Fibroblast of the conjunctiva (primary cell): ENCODE measurements at regions not wholly inside any gene's neighbourhood (a gene's known extent, or its start where the extent isn't known, plus 50 kb on each side); places are given as distances from the start of the nearest gene placed in this dataset.
A peak's percentile ranks its signal among the peaks of the same experiment; 100 is the strongest.
"Not testable (repeated sequence)": the region's sequence is repeated elsewhere in the genome, so short reads cannot be mapped to it uniquely, and the experiment has no call there.

Experiments used
- DNase-seq: peaks from one replicate; pipeline ENCODE4 v3.0.0-alpha.2; 2010; ENCODE audit warnings: low read depth

GRCh38 chr5:54404568-54404967 lies 50.9 kb upstream of the HSPB3 start:
- no peak for DNase-seq

- DNase-seq: no peak
These were observed 51.5 kb upstream of the HSPB3 start for GRCh38 chr5:54403885-54404416.

GRCh38 chr5:54403121-54403520 lies 52.4 kb upstream of the HSPB3 start:
- no peak for DNase-seq

- no peak for DNase-seq
These were observed 54.0 kb upstream of the HSPB3 start for GRCh38 chr5:54401515-54401914.

GRCh38 chr5:54398191-54398590 lies 57.3 kb upstream of the HSPB3 start:
- DNase-seq: no peak

- no peak for DNase-seq
These were observed 58.1 kb upstream of the HSPB3 start for GRCh38 chr5:54397420-54397819.

GRCh38 chr5:54393007-54393406 lies 62.5 kb upstream of the HSPB3 start:
- not testable (repeated sequence) for DNase-seq

GRCh38 chr5:54390539-54391031 lies 64.9 kb upstream of the HSPB3 start:
- DNase-seq: no peak

- DNase-seq: peak; percentile 60
These were observed 65.5 kb upstream of the HSPB3 start for GRCh38 chr5:54390015-54390414.

- DNase-seq: not testable (repeated sequence)
These were observed 66.1 kb upstream of the HSPB3 start for GRCh38 chr5:54389399-54389798.

- DNase-seq: no peak
These were observed 66.7 kb upstream of the HSPB3 start for GRCh38 chr5:54388811-54389210.

GRCh38 chr5:54388409-54388808 lies 67.1 kb upstream of the HSPB3 start:
- no peak for DNase-seq

- DNase-seq: peak; percentile 13
These were observed 67.8 kb upstream of the HSPB3 start for GRCh38 chr5:54387659-54388232.

- no peak for DNase-seq
These were observed 68.5 kb upstream of the HSPB3 start for GRCh38 chr5:54387031-54387430.

- DNase-seq: no peak
These were observed 69.5 kb upstream of the HSPB3 start for GRCh38 chr5:54385994-54386393.

- DNase-seq: no peak
These were observed 71.1 kb upstream of the HSPB3 start for GRCh38 chr5:54384356-54384933.

- no peak for DNase-seq
These were observed 71.6 kb upstream of the HSPB3 start for GRCh38 chr5:54383941-54384340.

GRCh38 chr5:54383225-54383901 lies 72.1 kb upstream of the HSPB3 start:
- DNase-seq: peak; percentile 16

- DNase-seq: not testable (repeated sequence)
These were observed 70.9 kb upstream of the ARL15 start for GRCh38 chr5:54381319-54381718.

- no peak for DNase-seq
These were observed 69.2 kb upstream of the ARL15 start for GRCh38 chr5:54379590-54379989.

GRCh38 chr5:54378707-54379106 lies 68.3 kb upstream of the ARL15 start:
- DNase-seq: no peak

GRCh38 chr5:54377339-54377738 lies 67.0 kb upstream of the ARL15 start:
- not testable (repeated sequence) for DNase-seq

GRCh38 chr5:54370982-54371381 lies 60.6 kb upstream of the ARL15 start:
- DNase-seq: no peak
